NCI-H1105 treated with DMSO at 0.1 percent for 48 hours (cell line): ENCODE measurements at regions not wholly inside any gene's neighbourhood (a gene's known extent, or its start where the extent isn't known, plus 50 kb on each side); places are given as distances from the start of the nearest gene placed in this dataset.

Experiments used
- DNase-seq: peaks from one replicate; lab custom pipeline; 2025; lab: John Stamatoyannopoulos, UW

- no peak for DNase-seq
Measured at GRCh38 chr11:32161293-32161692, 70.4 kb downstream of the RCN1 start.

- no peak for DNase-seq
Measured at GRCh38 chr11:32162351-32162750, 71.5 kb downstream of the RCN1 start.

DNA sequence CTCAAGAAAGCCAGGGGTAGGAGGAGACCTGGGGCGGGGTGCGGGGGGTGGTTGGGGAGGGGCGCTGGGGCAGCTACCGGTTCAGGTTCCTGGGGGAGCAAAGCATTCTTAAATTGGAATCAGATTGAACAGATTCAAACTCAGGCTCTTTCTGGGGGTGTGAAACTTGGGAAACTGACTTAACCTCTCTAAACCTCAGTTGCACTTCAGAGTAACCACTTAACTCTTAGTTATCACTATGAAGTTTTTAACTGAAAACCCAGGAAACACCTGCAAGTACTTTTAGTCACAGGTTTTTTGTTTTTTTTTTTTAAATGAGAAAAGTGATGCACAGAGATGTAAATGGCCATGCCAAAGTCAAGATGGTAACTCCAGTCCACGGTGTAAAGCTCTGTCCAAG is 72.0 kb downstream of the RCN1 start:
- DNase-seq = no peak

DNA sequence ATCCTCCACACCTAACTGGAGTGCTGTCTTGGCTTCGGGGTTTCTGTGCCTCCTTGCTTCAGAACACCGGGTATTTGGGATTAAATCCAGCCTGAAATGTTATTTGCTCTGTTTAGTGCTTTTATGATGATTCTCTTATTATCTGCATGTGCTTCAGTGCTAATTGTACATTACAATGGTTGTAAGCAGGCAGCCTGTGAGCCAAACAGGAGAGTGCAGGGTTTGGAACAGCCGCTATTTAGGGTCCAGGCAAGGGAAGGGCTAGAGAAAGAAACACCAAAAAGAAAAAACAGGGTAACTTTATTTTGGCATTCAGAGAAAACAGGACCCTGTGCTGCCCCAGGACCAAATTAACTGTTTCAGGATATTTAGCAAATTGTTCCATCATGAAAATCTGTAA is 72.7 kb downstream of the RCN1 start:
- DNase-seq = no peak

- no peak for DNase-seq
Measured at GRCh38 chr11:32164836-32165235, 74.0 kb downstream of the RCN1 start.

GRCh38 chr11:32168924-32169323 is 78.0 kb downstream of the RCN1 start:
- DNase-seq = no peak

DNA sequence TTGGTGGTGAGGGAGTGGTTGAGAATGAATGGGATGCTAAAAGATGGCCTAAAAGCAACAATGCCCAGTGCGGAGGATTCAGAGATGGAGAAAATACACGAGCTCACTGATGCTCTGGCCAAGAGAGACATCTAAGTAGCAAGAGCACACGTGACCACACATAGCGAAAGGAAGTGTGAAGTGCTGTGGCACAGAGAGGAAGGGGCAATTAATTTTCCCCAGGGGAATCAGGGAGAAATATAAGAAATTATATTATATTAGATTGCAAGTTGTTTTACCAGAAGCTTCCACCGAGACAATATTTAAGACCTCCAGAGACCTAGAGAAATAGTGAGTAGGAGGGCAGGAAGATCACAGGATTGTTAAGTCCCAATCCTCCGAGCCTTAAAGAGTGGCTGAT is 80.6 kb downstream of the RCN1 start:
- no peak for DNase-seq

DNA sequence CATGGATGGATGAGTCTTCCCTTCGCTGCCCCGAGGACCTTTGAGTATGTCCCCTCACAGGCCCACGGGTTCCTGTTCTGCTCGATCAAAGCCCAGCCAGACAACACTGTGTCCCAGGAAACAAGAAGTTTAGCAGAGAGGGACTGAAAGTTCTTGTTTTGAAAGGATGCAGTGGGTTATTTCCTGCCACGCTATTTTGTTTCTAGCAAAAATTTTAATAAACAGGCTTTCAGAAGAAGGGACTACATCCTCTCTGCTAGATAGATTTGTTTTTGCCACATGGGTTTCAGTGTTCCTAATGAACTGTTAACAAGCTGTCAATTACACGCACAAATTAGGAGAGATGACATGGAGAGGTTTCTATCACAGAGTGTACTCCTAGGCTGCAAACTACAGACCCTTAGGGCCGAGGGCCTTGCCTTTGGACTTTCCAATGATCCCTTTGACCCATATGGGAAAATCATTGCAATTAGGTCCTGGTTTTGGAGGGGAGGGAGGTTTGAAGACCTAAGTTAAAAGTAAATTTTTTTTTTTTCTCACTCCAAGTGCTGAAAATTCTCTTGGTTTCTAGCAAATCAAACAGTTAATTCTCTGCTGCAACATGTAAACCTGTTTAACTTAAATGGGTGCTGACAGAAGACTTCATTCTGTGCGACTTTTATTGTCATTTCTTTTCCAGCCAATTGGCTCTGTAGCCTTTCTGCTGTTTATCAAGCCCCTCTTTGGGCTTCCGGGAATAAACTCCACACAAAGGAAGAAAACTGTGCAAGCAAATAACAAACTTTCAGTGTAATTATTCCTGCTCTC is 81.4 kb downstream of the RCN1 start:
- DNase-seq = no peak

GRCh38 chr11:32172848-32173834 is 82.3 kb downstream of the RCN1 start:
- peak; percentile 40 for DNase-seq

GRCh38 chr11:32173977-32174376 is 83.1 kb downstream of the RCN1 start:
- no peak for DNase-seq

DNA sequence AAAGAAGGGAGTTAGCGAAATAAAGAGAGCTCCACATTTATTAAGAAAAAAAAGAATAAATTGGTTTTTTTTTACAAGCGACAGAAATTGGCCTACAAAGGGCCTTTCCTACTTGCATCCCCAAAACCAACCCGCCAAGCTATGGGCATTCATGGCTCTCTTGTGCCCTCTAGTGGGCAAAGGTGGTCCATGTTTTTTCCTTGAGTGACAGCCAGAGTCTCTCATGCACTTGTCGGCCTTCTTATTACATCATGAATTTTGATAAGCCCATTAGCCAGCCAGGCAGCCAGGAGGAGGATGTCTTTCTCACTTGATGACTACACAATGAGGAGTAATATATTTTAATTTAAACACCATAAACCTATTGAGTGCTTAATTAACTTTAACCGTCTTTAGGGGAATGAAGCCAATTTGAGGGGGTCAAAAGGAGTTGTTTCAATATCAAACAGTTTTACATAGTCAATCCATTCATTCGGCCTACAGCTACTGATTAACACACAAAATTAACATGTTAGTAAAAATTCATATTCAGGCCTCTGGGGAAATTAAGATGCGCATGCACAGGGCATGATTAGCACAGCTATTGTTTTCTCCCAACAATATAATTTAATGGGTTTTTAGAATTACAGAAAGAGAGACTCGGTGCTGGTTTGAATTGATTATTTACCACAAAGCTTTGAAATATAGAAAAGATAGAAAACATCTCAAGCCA is 85.5 kb downstream of the RCN1 start:
- peak; percentile 79 for DNase-seq

- no peak for DNase-seq
Measured at GRCh38 chr11:32178692-32179091, 87.8 kb downstream of the RCN1 start.

DNA sequence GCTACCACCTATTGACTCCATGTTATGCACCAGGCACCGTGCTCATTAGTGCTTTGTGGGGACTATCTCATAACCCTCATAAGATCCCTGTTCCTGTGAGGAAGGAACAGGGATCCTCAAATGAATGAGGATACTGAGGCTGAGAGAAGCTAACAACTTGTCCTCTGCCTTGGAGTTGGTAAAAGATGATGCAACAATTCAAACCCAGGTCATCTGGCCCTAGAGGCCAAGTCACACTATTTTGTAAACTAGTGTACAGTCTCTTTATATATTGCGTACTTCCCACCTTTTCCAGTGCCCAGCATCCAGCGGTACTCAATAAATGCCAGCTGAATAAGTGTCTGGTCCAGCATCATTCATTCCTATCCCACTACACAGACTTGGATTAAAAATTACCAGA is 92.6 kb downstream of the RCN1 start:
- DNase-seq = no peak

GRCh38 chr11:32184041-32184722 is 93.3 kb downstream of the RCN1 start:
- no peak for DNase-seq

DNA sequence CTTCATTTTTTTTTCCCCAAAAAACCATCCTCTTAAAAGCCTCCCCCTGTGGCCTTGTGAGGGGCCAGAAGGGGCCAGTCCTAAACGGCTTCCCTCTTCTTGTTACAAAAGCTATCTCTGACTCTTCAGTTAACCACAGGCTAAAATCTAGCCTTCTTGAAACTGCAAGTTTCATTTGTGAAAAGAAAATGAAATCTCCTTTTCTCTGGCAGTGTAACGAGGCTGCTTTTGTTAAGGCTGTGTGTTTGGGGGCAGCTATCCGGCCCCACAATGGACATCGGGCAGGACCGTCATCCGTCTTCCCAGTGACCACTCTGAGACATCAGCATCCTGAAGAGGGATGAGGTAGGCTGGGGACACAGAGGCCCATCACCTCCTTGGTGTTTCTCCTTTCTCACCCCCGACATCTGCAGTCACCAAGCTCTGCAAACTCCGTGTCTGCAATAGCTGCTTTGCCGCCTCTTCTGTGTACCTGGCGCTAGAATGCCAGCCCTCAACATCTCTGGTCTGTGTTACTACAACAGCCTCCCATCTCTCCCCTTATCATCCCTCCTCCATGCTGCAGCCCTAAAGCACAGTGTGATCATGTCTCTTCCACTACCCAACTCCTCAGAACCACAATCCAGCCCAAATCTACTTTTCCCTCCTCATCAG is 94.0 kb downstream of the RCN1 start:
- DNase-seq = no peak

GRCh38 chr11:32186118-32186517 is 95.2 kb downstream of the RCN1 start:
- DNase-seq = no peak

DNA sequence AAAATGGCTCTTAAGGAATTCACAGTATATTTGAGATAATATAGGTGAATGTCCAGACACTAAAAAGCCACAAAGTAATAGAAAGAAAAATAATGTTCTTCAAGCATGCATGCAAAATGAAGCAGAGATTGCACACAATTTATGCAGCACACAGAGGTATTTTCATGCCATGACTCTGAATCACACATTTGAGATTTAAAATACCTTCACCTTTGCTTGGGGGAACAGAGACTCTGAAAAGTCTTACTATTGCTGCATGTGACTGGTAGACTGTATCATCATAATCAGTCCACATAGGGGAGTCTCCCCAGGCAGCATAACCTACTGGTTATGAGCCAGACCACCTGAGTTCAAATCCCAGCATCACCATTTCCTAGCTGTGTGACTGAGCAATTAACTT is 96.2 kb downstream of the RCN1 start:
- DNase-seq = no peak

DNA sequence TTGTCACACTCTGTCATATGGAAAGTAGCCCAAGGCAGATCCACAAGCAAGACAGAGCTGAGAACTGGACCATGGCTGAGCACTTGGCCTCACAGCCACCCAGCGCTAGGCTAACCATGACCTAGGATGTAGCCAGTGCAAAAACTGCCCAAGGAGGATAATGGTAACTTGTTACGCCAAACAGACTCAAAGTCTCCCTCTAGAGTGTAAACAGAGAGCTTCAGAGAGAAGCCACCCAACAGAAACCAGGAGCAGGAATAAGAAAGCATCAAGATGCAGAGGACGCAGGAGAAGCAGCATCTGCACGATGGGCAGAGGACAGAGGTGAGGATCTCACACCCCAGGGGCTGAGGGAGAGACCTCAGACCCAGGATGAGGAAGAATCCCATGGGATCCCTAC is 97.9 kb downstream of the RCN1 start:
- no peak for DNase-seq

- no peak for DNase-seq
Measured at GRCh38 chr11:32196137-32196536, 105.3 kb downstream of the RCN1 start.

DNA sequence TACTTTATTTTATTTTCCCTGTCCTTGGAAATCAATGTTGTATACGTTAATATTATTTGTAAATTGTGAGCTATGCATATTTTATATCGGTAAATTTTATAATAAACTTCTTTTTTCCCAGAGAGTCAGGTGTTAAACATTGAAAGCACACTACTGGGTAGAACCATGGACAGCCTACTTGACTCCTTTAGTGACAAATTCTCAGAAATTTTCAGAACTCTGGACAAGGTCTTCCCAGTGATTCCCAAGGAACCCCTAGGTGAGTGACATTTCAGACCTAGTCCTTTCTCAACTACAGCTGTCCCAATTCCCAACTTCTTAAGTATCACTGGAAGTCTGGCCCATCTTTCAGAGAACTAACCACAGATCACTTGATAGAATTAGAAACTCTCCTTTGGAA is 107.2 kb downstream of the RCN1 start:
- no peak for DNase-seq

GRCh38 chr11:32200136-32200847 is 109.4 kb downstream of the RCN1 start:
- peak; percentile 14 for DNase-seq
